ENCODE measurements at regions not wholly inside any gene's neighbourhood (a gene's known extent, or its start where the extent isn't known, plus 50 kb on each side); places are given as distances from the start of the nearest gene placed in this dataset.

DNA sequence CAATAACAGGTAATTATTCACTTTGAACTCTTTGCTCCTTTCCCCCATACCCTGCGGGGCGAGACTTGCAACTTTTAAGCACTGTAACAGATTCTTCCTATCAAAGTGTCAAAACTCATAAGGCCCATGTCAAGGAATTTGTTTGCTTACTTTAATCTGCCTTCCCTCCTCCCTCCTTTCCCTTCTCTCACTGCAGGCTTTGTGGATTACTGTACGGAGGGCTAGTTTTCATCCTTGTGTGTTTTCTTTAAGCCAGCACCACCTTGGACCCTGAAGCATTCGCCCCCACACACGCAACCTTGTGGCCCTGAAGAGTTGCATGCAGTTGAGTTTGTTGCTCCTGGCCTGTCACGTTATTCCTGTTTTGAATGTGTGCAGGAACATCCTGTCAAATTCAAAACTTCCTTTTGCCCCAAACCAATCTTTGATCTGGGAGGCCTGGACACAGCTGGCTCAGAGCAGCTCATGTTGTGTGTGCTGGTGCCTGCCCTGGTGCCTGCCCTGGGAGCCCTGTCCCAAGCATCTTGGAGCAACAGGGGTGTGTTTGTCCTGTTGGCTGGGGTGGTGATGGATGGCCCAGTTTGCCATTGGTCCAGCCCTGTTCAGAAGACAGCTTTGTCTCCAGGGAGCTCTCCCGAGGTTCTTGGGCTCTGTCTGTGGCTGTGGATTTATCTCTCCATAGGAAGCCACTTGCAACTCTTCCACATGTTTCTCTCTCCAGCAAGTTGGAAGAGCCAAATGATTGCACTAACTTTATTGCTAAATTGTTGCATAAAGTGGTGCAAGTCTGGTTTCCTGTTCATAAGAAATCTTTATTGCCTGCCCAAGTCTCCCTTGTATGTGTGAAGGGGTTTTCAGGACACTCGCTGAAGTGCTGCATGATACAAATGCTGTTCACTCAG, 199.6 kb downstream of the VAPA start:
- Histone ChIP-seq H2AFZ (ENCODE audit: low read length) (no peak overlapping the region), H2BK5ac (ENCODE audit: insufficient read length, low read length) (no peak overlapping the region)

More for the DNA sequence above, 199.6 kb downstream of the VAPA start:
- Histone ChIP-seq H3K4ac (ENCODE audit: low read depth, low read length) (no peak overlapping the region), H4K5ac (ENCODE audit: insufficient read length, low read depth, low read length) (no peak overlapping the region), H3K27ac (ENCODE audit: insufficient read length, low read depth, low read length) (no peak overlapping the region), H3T11ph (ENCODE audit: low read length) (no peak overlapping the region), H3K4me1 (ENCODE audit: insufficient read depth, low read length) (no peaks in the 10 kb centered on the region), H3K4me2 (ENCODE audit: insufficient read depth, insufficient read length, low read length) (no peak overlapping the region), H2BK12ac (ENCODE audit: insufficient read length, low read depth, low read length) (no peak overlapping the region), H3K56ac (ENCODE audit: insufficient read length, low read depth, low read length) (no peak overlapping the region), H4K20me1 (ENCODE audit: control insufficient read depth, insufficient read depth, insufficient read length) (no peaks in the 10 kb centered on the region), H2AK5ac (ENCODE audit: insufficient read length, low read length) (no peak overlapping the region), H3K23me2 (ENCODE audit: insufficient read length, low read depth, low read length, poor library complexity, severe bottlenecking) (no peaks in the 10 kb centered on the region), H3K14ac (ENCODE audit: insufficient read depth, low read length) (no peak overlapping the region), H3K9me3 (ENCODE audit: control insufficient read depth, low read depth, low read length) (no peaks in the 10 kb centered on the region), H3K27me3 (ENCODE audit: insufficient read depth, low read length) (no peaks in the 10 kb centered on the region), H3K23ac (ENCODE audit: insufficient read length, low read depth, low read length) (no peak overlapping the region), H4K91ac (ENCODE audit: insufficient read length, low read depth, low read length) (no peak overlapping the region), H3K79me1 (ENCODE audit: insufficient read depth, low read depth, low read length, poor library complexity, severe bottlenecking) (no peaks in the 10 kb centered on the region), H2BK15ac (ENCODE audit: low read depth, low read length) (no peak overlapping the region), H2BK120ac (ENCODE audit: low read depth, low read length, poor library complexity, severe bottlenecking) (no peak overlapping the region), H2BK20ac (ENCODE audit: low read depth, low read length, poor library complexity, severe bottlenecking) (no peak overlapping the region), H3K18ac (ENCODE audit: insufficient read length, low read depth, low read length) (no peak overlapping the region), H4K8ac (replicated peaks; ENCODE audit: insufficient read length, low read depth, low read length) (no peak overlapping the region), H3K9ac (ENCODE audit: extremely low read depth, insufficient read length, low read length) (no peak overlapping the region), H3K79me2 (ENCODE audit: insufficient read depth, low read length) (no peaks in the 10 kb centered on the region)
- peak overlapping the region in 1 of 3 experiments; percentile 87; a peak in 1 of 7 replicates for H3K27ac Mint-ChIP-seq
- WGBS (ENCODE audit: extremely low coverage, insufficient read length, low lambda C conversion rate) = no CpG with 5 or more reads among the region's 8 CpGs
- peaks cover 0 to 1% of the 10 kb centered on the region in 2 experiments; a peak in 3 of 5 replicates for H3K9me3 Mint-ChIP-seq
- H3K4me3 Mint-ChIP-seq = no peak overlapping the region
- TF ChIP-seq, protein P1, sequence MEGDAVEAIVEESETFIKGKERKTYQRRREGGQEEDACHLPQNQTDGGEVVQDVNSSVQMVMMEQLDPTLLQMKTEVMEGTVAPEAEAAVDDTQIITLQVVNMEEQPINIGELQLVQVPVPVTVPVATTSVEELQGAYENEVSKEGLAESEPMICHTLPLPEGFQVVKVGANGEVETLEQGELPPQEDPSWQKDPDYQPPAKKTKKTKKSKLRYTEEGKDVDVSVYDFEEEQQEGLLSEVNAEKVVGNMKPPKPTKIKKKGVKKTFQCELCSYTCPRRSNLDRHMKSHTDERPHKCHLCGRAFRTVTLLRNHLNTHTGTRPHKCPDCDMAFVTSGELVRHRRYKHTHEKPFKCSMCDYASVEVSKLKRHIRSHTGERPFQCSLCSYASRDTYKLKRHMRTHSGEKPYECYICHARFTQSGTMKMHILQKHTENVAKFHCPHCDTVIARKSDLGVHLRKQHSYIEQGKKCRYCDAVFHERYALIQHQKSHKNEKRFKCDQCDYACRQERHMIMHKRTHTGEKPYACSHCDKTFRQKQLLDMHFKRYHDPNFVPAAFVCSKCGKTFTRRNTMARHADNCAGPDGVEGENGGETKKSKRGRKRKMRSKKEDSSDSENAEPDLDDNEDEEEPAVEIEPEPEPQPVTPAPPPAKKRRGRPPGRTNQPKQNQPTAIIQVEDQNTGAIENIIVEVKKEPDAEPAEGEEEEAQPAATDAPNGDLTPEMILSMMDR (conservative IDR thresholded peaks at IDR 0.05) = no peak
- no peaks in the 10 kb centered on the region for H3K27me3 Mint-ChIP-seq (ENCODE audit: low read depth)
- no peak for DNase-seq
- H3K4me1 Mint-ChIP-seq = peaks cover 25 to 31% of the 10 kb centered on the region in 2 experiments
- peaks cover 0 to under 1% (median 0%) of the 10 kb centered on the region in 3 experiments; a peak in 1 of 7 replicates for H3K36me3 Mint-ChIP-seq (ENCODE audit: insufficient read depth in 1 of 3, low read depth in 3 of 3)

Data from H9 (cell line).